Adipocyte (in vitro differentiated cells): ENCODE measurements at regions not wholly inside any gene's neighbourhood (a gene's known extent, or its start where the extent isn't known, plus 50 kb on each side); places are given as distances from the start of the nearest gene placed in this dataset.
"Not testable (repeated sequence)": the region's sequence is repeated elsewhere in the genome, so short reads cannot be mapped to it uniquely, and the experiment has no call there.

ENCODE experiments used
- DNase-seq: peaks from one replicate; pipeline ENCODE4 v3.0.0-alpha.2; 2015; ENCODE audit warnings: low read depth
- H3K27me3 ChIP-seq: replicated peaks from 2 replicates; pipeline ENCODE4 v1.7.0; 2013; ENCODE audit warnings: mild to moderate bottlenecking, low read length, moderate library complexity; ENCODE audit not compliant: control insufficient read depth, insufficient read depth
- H3K36me3 ChIP-seq: 2 replicates; pipeline ENCODE4 v1.7.0; 2013; ENCODE audit warnings: low read length, mild to moderate bottlenecking, moderate library complexity; ENCODE audit not compliant: control insufficient read depth, insufficient read depth, severe bottlenecking
- H3K4me1 ChIP-seq: 2 replicates; pipeline ENCODE4 v1.7.0; 2013; ENCODE audit warnings: mild to moderate bottlenecking, low read length, moderate library complexity; ENCODE audit not compliant: control insufficient read depth, insufficient read depth
- H3K4me3 ChIP-seq: 2 replicates; pipeline ENCODE4 v1.7.0; 2013; ENCODE audit warnings: mild to moderate bottlenecking, low read length, moderate library complexity
- H3K9ac ChIP-seq: 2 replicates; pipeline ENCODE4 v1.7.0; 2013; ENCODE audit warnings: mild to moderate bottlenecking, low read length, moderate library complexity
- H3K9me3 ChIP-seq: 2 replicates; pipeline ENCODE4 v1.7.0; 2013; ENCODE audit warnings: mild to moderate bottlenecking, low read length, moderate library complexity; ENCODE audit not compliant: control insufficient read depth

- Histone ChIP-seq H3K36me3 (no peaks in the 10 kb centered on the region), H3K9ac (no peak overlapping the region), H3K4me3 (no peak overlapping the region), H3K9me3 (no peaks in the 10 kb centered on the region), H3K27me3 (no peaks in the 10 kb centered on the region), H3K4me1 (peaks cover 26% of the 10 kb centered on the region)
- DNase-seq: no peak
These were observed 173.3 kb upstream of the MKLN1 start for GRCh38 chr7:131154380-131154779.

- H3K27me3 ChIP-seq: no peaks in the 10 kb centered on the region
- peaks cover 15% of the 10 kb centered on the region for H3K4me1 ChIP-seq
- peak; percentile 29 for DNase-seq
- no peaks in the 10 kb centered on the region for H3K9me3 ChIP-seq
- H3K9ac ChIP-seq: peak overlapping the region; percentile 84
- H3K36me3 ChIP-seq: no peaks in the 10 kb centered on the region
- peak overlapping the region; percentile 73 for H3K4me3 ChIP-seq
These were observed 170.0 kb upstream of the MKLN1 start for GRCh38 chr7:131157530-131158243.

- Histone ChIP-seq H3K9ac (peak overlapping the region; percentile 84), H3K4me3 (peak overlapping the region; percentile 73), H3K4me1 (peaks cover 21% of the 10 kb centered on the region)
- H3K36me3 ChIP-seq, DNase-seq, H3K9me3 ChIP-seq, H3K27me3 ChIP-seq: not testable (repeated sequence)
These were observed 169.4 kb upstream of the MKLN1 start for GRCh38 chr7:131158244-131158636.

- Histone ChIP-seq H3K4me3 (no peak overlapping the region), H3K9ac (no peak overlapping the region), H3K4me1 (peaks cover 34% of the 10 kb centered on the region), H3K9me3 (no peaks in the 10 kb centered on the region), H3K36me3 (no peaks in the 10 kb centered on the region), H3K27me3 (no peaks in the 10 kb centered on the region)
- peak; percentile 64 for DNase-seq
These were observed 167.7 kb upstream of the MKLN1 start for GRCh38 chr7:131159961-131160361.

GRCh38 chr7:131161103-131161502, 166.6 kb upstream of the MKLN1 start:
- Histone ChIP-seq H3K9ac (no peak overlapping the region), H3K4me1 (peaks cover 36% of the 10 kb centered on the region), H3K27me3 (no peaks in the 10 kb centered on the region), H3K36me3 (no peaks in the 10 kb centered on the region), H3K9me3 (no peaks in the 10 kb centered on the region), H3K4me3 (no peak overlapping the region)
- DNase-seq: peak; percentile 41

- peak; percentile 87 for DNase-seq
These were observed 163.4 kb upstream of the MKLN1 start for GRCh38 chr7:131164025-131164925.

GRCh38 chr7:131166066-131166465, 161.6 kb upstream of the MKLN1 start:
- Histone ChIP-seq H3K36me3 (no peaks in the 10 kb centered on the region), H3K27me3 (no peaks in the 10 kb centered on the region), H3K4me3 (no peak overlapping the region), H3K9ac (no peak overlapping the region), H3K9me3 (no peaks in the 10 kb centered on the region), H3K4me1 (peaks cover 26% of the 10 kb centered on the region)
- DNase-seq: peak; percentile 47

More at GRCh38 chr7:131164025-131164925, 163.4 kb upstream of the MKLN1 start:
- Histone ChIP-seq H3K9me3 (no peaks in the 10 kb centered on the region), H3K4me1 (peaks cover 21% of the 10 kb centered on the region), H3K9ac (peak overlapping the region; percentile 78), H3K4me3 (peak overlapping the region; percentile 21), H3K36me3 (no peaks in the 10 kb centered on the region), H3K27me3 (no peaks in the 10 kb centered on the region)

- DNase-seq: peak; percentile 40
- H3K9ac ChIP-seq: no peak overlapping the region
- H3K36me3 ChIP-seq: no peaks in the 10 kb centered on the region
- no peaks in the 10 kb centered on the region for H3K9me3 ChIP-seq
- no peaks in the 10 kb centered on the region for H3K27me3 ChIP-seq
- no peak overlapping the region for H3K4me3 ChIP-seq
- peaks cover 13% of the 10 kb centered on the region for H3K4me1 ChIP-seq
These were observed 157.0 kb upstream of the MKLN1 start for GRCh38 chr7:131170440-131171271.

GRCh38 chr7:131173145-131173890, 154.4 kb upstream of the MKLN1 start:
- Histone ChIP-seq H3K9ac (peak overlapping the region; percentile 23), H3K27me3 (no peaks in the 10 kb centered on the region), H3K4me3 (no peak overlapping the region), H3K9me3 (no peaks in the 10 kb centered on the region), H3K36me3 (no peaks in the 10 kb centered on the region), H3K4me1 (peaks cover 19% of the 10 kb centered on the region)
- DNase-seq: peak; percentile 56

GRCh38 chr7:131174391-131174790, 153.3 kb upstream of the MKLN1 start:
- Histone ChIP-seq H3K36me3 (no peaks in the 10 kb centered on the region), H3K4me1 (peaks cover 28% of the 10 kb centered on the region), H3K9me3 (no peaks in the 10 kb centered on the region), H3K27me3 (no peaks in the 10 kb centered on the region), H3K9ac (no peak overlapping the region), H3K4me3 (no peak overlapping the region)
- DNase-seq: no peak
